GM12878 (cell line): ENCODE measurements at regions not wholly inside any gene's neighbourhood (a gene's known extent, or its start where the extent isn't known, plus 50 kb on each side); places are given as distances from the start of the nearest gene placed in this dataset.

ENCODE experiments used
- BCL11A ChIP-seq: IDR thresholded peaks from 2 replicates; pipeline ENCODE4 v1.6.1; 2011; ENCODE audit warnings: low read depth, low read length
- EED ChIP-seq: sonication (generic); IDR thresholded peaks from 2 replicates; pipeline ENCODE4 v1.6.1; 2016; ENCODE audit warnings: antibody characterized with exemption, low read depth
- ETV6 ChIP-seq, 2 experiments: fragments of 450-650 bp in 1 of 2; IDR thresholded peaks in 1 of 2; conservative IDR thresholded peaks in 1 of 2; 2 replicates each; pipeline ENCODE4 v1.6.1; 2014; ENCODE audit warnings: antibody characterized with exemption in 1 of 2, borderline replicate concordance in 1 of 2, low read depth in 1 of 2, mild to moderate bottlenecking in 1 of 2, moderate library complexity in 1 of 2
- FOXM1 ChIP-seq: IDR thresholded peaks from 2 replicates; pipeline ENCODE4 v1.6.1; 2012; ENCODE audit warnings: low read depth, mild to moderate bottlenecking, inconsistent platforms, low read length, moderate library complexity
- IKZF2 ChIP-seq, 2 experiments: fragments of 450-650 bp; IDR thresholded peaks; 2 replicates each; pipeline ENCODE4 v1.6.1; 2017; ENCODE audit warnings: mild to moderate bottlenecking in 2 of 2, moderate library complexity in 2 of 2
- MTA2 ChIP-seq: fragments of 450-650 bp; IDR thresholded peaks from 2 replicates; pipeline ENCODE4 v1.6.1; 2016; ENCODE audit warnings: low read depth, mild to moderate bottlenecking, moderate library complexity
- NFIC ChIP-seq: IDR thresholded peaks from 2 replicates; pipeline ENCODE4 v1.6.1; 2012; ENCODE audit warnings: low read depth, mild to moderate bottlenecking, inconsistent platforms, low read length, moderate library complexity
- RAD21 ChIP-seq: IDR thresholded peaks from 2 replicates; pipeline ENCODE4 v1.6.1; 2011; ENCODE audit warnings: mild to moderate bottlenecking, low read depth, low read length, moderate library complexity; ENCODE audit not compliant: insufficient read depth
- TCF12 ChIP-seq: IDR thresholded peaks from 2 replicates; pipeline ENCODE4 v1.6.1; 2011; ENCODE audit warnings: low read depth, mild to moderate bottlenecking, low read length
- TF ChIP-seq, protein P1 (sequence below): fragments of 450-650 bp; IDR thresholded peaks from 2 replicates; pipeline ENCODE4 v1.6.1; 2016; ENCODE audit warnings: mild to moderate bottlenecking
- TF ChIP-seq, protein P2 (sequence below): IDR thresholded peaks from 2 replicates; pipeline ENCODE4 v1.6.1; 2012; ENCODE audit warnings: low read length, inconsistent platforms
- TF ChIP-seq, protein P3 (sequence below): IDR thresholded peaks from 2 replicates; pipeline ENCODE4 v1.6.1; 2011; ENCODE audit warnings: low read depth, low read length, improper control_type of control experiment, borderline replicate concordance
- TF ChIP-seq, protein P4 (sequence below): IDR thresholded peaks from 2 replicates; pipeline ENCODE4 v1.6.1; 2011; ENCODE audit warnings: mild to moderate bottlenecking, low read depth, low read length, moderate library complexity; ENCODE audit not compliant: insufficient replicate concordance

DNA sequence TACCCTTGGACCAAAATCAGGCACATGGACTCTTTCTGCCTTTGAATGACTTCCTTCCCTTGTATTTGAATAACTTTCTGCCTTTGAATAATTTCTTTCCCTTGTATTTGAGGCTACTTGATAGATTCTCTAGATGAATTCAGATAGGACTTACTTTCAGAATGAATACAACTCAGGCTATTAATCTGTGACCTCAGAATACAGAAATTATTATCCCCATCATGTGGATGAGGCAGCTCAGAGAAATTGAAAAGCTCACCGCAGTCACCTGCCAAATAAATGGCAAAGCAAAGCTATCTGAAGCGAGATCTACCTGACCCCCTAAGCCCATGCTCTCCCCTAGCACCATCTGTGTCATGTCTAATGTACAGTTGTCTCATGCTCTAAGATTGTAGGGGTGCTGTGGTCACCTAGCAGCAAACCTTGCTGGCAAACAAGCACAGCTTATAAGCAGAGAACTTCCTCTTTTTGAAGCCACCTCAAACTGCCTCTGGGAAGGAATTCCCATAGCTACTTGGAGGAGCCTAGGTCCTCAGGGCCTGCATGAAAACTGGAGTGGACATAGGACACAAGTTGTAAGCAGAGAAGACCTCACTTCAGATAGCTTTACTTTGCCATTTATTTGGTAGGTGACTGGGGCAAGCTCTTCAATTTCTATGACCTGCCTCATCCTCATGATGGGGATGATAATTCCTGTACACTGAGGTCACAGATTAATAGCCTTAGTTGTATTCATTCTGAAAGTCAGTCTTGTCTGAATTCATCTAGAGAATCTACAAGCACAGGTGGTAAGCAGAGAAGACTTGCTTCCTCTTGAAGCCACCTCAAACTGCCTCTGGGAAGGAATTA, 66.1 kb downstream of the FASLG start (continued):
- TF ChIP-seq, protein P1, sequence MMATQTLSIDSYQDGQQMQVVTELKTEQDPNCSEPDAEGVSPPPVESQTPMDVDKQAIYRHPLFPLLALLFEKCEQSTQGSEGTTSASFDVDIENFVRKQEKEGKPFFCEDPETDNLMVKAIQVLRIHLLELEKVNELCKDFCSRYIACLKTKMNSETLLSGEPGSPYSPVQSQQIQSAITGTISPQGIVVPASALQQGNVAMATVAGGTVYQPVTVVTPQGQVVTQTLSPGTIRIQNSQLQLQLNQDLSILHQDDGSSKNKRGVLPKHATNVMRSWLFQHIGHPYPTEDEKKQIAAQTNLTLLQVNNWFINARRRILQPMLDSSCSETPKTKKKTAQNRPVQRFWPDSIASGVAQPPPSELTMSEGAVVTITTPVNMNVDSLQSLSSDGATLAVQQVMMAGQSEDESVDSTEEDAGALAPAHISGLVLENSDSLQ = no peak
- peak; percentile 51; the same call in 1 of the 2 replicates for TF ChIP-seq FOXM1
- TF ChIP-seq, protein P2, sequence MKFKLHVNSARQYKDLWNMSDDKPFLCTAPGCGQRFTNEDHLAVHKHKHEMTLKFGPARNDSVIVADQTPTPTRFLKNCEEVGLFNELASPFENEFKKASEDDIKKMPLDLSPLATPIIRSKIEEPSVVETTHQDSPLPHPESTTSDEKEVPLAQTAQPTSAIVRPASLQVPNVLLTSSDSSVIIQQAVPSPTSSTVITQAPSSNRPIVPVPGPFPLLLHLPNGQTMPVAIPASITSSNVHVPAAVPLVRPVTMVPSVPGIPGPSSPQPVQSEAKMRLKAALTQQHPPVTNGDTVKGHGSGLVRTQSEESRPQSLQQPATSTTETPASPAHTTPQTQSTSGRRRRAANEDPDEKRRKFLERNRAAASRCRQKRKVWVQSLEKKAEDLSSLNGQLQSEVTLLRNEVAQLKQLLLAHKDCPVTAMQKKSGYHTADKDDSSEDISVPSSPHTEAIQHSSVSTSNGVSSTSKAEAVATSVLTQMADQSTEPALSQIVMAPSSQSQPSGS = peak; percentile 70
- peak; percentile 67 for TF ChIP-seq NFIC
- TF ChIP-seq, protein P3, sequence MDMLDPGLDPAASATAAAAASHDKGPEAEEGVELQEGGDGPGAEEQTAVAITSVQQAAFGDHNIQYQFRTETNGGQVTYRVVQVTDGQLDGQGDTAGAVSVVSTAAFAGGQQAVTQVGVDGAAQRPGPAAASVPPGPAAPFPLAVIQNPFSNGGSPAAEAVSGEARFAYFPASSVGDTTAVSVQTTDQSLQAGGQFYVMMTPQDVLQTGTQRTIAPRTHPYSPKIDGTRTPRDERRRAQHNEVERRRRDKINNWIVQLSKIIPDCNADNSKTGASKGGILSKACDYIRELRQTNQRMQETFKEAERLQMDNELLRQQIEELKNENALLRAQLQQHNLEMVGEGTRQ = no peak
- TF ChIP-seq RAD21 = no peak
- TF ChIP-seq, protein P4, sequence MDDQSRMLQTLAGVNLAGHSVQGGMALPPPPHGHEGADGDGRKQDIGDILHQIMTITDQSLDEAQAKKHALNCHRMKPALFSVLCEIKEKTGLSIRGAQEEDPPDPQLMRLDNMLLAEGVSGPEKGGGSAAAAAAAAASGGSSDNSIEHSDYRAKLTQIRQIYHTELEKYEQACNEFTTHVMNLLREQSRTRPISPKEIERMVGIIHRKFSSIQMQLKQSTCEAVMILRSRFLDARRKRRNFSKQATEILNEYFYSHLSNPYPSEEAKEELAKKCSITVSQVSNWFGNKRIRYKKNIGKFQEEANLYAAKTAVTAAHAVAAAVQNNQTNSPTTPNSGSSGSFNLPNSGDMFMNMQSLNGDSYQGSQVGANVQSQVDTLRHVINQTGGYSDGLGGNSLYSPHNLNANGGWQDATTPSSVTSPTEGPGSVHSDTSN = peak; percentile 18
- 0 out of 2 replicates have a peak, but pooled peaks have one; percentile 14 for TF ChIP-seq MTA2
- TF ChIP-seq BCL11A = 0 out of 2 replicates have a peak, but pooled peaks have one; percentile 26
- TF ChIP-seq IKZF2 (IDR thresholded peaks at IDR 0.05) = peak; percentile 73 to 74
- TF ChIP-seq TCF12 = peak; percentile 67
- TF ChIP-seq EED = peak; percentile 80
- peak in 1 of 2 experiments; percentile 22; a peak in 1 of 4 replicates for TF ChIP-seq ETV6 (conservative IDR thresholded peaks at IDR 0.05 in 1 of 2, IDR thresholded peaks at IDR 0.05 in 1 of 2; ENCODE audit: borderline replicate concordance in 1 of 2, low read depth in 1 of 2)
